ENCODE measurements at regions not wholly inside any gene's neighbourhood (a gene's known extent, or its start where the extent isn't known, plus 50 kb on each side); places are given as distances from the start of the nearest gene placed in this dataset.

- TF ChIP-seq BMI1 (IDR thresholded peaks at IDR 0.05; ENCODE audit: borderline replicate concordance) = no peak
These were observed 215.8 kb downstream of the RNF144B start (continued) for GRCh38 chr6:18602931-18603330.

GRCh38 chr6:18603361-18603760, 216.2 kb downstream of the RNF144B start:
- no peak for FAIRE-seq
- Histone ChIP-seq H3K27me3 (replicated peaks in 1 of 2; ENCODE audit: control insufficient read depth in 2 of 2, insufficient read depth in 2 of 2, low read length in 1 of 2) (no peaks in the 10 kb centered on the region), H3K4me3 (no peak overlapping the region), H3K36me3 (ENCODE audit: control insufficient read depth in 2 of 2, insufficient read depth in 2 of 2, low read length in 1 of 2) (no peaks in the 10 kb centered on the region), H3K4me1 (ENCODE audit: control insufficient read depth, insufficient read depth, low read length) (no peaks in the 10 kb centered on the region), H4K20me1 (ENCODE audit: control insufficient read depth, insufficient read depth) (no peaks in the 10 kb centered on the region), H3K9ac (ENCODE audit: control insufficient read depth, insufficient read depth, low read length) (no peak overlapping the region), H3K4me2 (ENCODE audit: control insufficient read depth, insufficient read depth) (no peak overlapping the region), H3K79me2 (ENCODE audit: control insufficient read depth, insufficient read depth, low read length) (no peaks in the 10 kb centered on the region), H3K27ac (ENCODE audit: control insufficient read depth, insufficient read depth) (no peak overlapping the region), H2AFZ (ENCODE audit: control insufficient read depth, low read depth, low read length) (no peak overlapping the region), H3K9me3 (replicated peaks; ENCODE audit: control insufficient read depth, insufficient read depth, low read length) (no peaks in the 10 kb centered on the region)
- intact Hi-C loops (cut with micrococcal nuclease; ENCODE audit: unreplicated experiment) (no loop called here), in situ Hi-C loops (cut with MboI) (no loop called here)
- ChIA-PET POLR2A (no interaction called here), SMC1A (ENCODE audit: uncharacterized antibody, unreplicated experiment) (no interaction called here), CTCF (no interaction called here), RAD21 (ENCODE audit: unreplicated experiment) (no interaction called here)
- TF ChIP-seq FOS (IDR thresholded peaks at IDR 0.05; ENCODE audit: borderline replicate concordance, extremely low read depth, insufficient read length) (no peak), GATAD2B (conservative IDR thresholded peaks at IDR 0.05; ENCODE audit: low read depth) (no peak)
- ATAC-seq = no peak
- DNase-seq (ENCODE audit: low read depth, low spot score) = no peak
- BruUV-seq (replicated peaks) = no TSS peak
- 19% methylated on average over 5 of the region's 5 CpGs for WGBS (ENCODE audit: insufficient coverage, insufficient replicate concordance, low lambda C conversion rate, missing lambda C conversion rate)

DNA sequence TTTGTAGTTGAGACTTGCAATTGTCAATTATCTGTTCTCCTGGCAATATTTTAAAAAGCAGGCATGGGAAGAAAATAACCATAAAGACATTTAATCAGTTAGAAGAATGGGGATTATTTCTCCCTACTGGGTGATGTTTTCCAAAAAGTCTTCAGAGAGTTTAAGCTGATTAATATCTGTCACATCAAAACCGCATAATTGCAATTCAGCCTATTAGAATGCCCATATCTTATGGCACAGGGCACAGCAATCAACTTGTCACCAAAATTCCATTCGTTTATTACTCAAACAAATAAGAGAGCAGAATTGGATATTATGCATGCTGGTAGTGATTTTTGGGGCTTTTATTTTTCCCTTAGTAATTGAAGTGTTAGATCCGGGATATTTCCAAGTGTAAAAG, 218.7 kb downstream of the RNF144B start:
- no peaks in the 10 kb centered on the region for H3K9me3 ChIP-seq (replicated peaks; ENCODE audit: control insufficient read depth, insufficient read depth, low read length)
- H3K27ac ChIP-seq (ENCODE audit: control insufficient read depth, insufficient read depth) = no peak overlapping the region
- H3K79me2 ChIP-seq (ENCODE audit: control insufficient read depth, insufficient read depth, low read length) = no peaks in the 10 kb centered on the region
- H3K4me2 ChIP-seq (ENCODE audit: control insufficient read depth, insufficient read depth) = no peak overlapping the region
- RAD21 ChIA-PET (ENCODE audit: unreplicated experiment) = no interaction called here
- no TSS peak for BruUV-seq (replicated peaks)
- H3K9ac ChIP-seq (ENCODE audit: control insufficient read depth, insufficient read depth, low read length) = no peak overlapping the region
- SMC1A ChIA-PET (ENCODE audit: uncharacterized antibody, unreplicated experiment) = interaction anchor here (1.3 kb wide), 1 partner anchor 10 kb away, joined by 3 read pairs; no protein-coding TSS in a partner anchor
- POLR2A ChIA-PET = no interaction called here
- H3K4me3 ChIP-seq = no peak overlapping the region
- H4K20me1 ChIP-seq (ENCODE audit: control insufficient read depth, insufficient read depth) = no peaks in the 10 kb centered on the region
- no peaks in the 10 kb centered on the region for H3K27me3 ChIP-seq (replicated peaks in 1 of 2; ENCODE audit: control insufficient read depth in 2 of 2, insufficient read depth in 2 of 2, low read length in 1 of 2)
- intact Hi-C loops (cut with micrococcal nuclease; ENCODE audit: unreplicated experiment) = no loop called here
- H3K4me1 ChIP-seq (ENCODE audit: control insufficient read depth, insufficient read depth, low read length) = no peaks in the 10 kb centered on the region
- DNase-seq (ENCODE audit: low read depth, low spot score) (no peak), FAIRE-seq (no peak), ATAC-seq (no peak)
- 0% methylated on average over 3 of the region's 3 CpGs for WGBS (ENCODE audit: insufficient coverage, insufficient replicate concordance, low lambda C conversion rate, missing lambda C conversion rate)
- H3K36me3 ChIP-seq (ENCODE audit: control insufficient read depth in 2 of 2, insufficient read depth in 2 of 2, low read length in 1 of 2) = no peaks in the 10 kb centered on the region
- CTCF ChIA-PET = interaction anchor here (1.1 to 1.8 kb wide), 3 partner anchors 9 to 17 kb away, joined by 3 to 7 read pairs (median 4); no protein-coding TSS in a partner anchor
- in situ Hi-C loops (cut with MboI) = no loop called here
- no peak overlapping the region for H2AFZ ChIP-seq (ENCODE audit: control insufficient read depth, low read depth, low read length)
- TF ChIP-seq ZNF274 (IDR thresholded peaks at IDR 0.05; ENCODE audit: insufficient read depth, insufficient read length) (no peak), SIN3A (IDR thresholded peaks at IDR 0.05; ENCODE audit: low read depth, low read length) (no peak), ZBED1 (IDR thresholded peaks at IDR 0.05; ENCODE audit: borderline replicate concordance) (no peak), NR2C2 (IDR thresholded peaks at IDR 0.05; ENCODE audit: borderline replicate concordance, control insufficient read depth, insufficient read length, low read depth) (no peak), MLLT1 (IDR thresholded peaks at IDR 0.05) (no peak), USF2 (IDR thresholded peaks at IDR 0.05; ENCODE audit: borderline replicate concordance, low read depth, low read length) (no peak), MEF2A (IDR thresholded peaks at IDR 0.05; ENCODE audit: insufficient read depth, low read depth, low read length) (no peak)
- TF ChIP-seq, protein P1, sequence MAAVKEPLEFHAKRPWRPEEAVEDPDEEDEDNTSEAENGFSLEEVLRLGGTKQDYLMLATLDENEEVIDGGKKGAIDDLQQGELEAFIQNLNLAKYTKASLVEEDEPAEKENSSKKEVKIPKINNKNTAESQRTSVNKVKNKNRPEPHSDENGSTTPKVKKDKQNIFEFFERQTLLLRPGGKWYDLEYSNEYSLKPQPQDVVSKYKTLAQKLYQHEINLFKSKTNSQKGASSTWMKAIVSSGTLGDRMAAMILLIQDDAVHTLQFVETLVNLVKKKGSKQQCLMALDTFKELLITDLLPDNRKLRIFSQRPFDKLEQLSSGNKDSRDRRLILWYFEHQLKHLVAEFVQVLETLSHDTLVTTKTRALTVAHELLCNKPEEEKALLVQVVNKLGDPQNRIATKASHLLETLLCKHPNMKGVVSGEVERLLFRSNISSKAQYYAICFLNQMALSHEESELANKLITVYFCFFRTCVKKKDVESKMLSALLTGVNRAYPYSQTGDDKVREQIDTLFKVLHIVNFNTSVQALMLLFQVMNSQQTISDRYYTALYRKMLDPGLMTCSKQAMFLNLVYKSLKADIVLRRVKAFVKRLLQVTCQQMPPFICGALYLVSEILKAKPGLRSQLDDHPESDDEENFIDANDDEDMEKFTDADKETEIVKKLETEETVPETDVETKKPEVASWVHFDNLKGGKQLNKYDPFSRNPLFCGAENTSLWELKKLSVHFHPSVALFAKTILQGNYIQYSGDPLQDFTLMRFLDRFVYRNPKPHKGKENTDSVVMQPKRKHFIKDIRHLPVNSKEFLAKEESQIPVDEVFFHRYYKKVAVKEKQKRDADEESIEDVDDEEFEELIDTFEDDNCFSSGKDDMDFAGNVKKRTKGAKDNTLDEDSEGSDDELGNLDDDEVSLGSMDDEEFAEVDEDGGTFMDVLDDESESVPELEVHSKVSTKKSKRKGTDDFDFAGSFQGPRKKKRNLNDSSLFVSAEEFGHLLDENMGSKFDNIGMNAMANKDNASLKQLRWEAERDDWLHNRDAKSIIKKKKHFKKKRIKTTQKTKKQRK (IDR thresholded peaks at IDR 0.05; ENCODE audit: low read depth, low read length) = no peak

Data from GM12878 (cell line).